ENCODE measurements at regions not wholly inside any gene's neighbourhood (a gene's known extent, or its start where the extent isn't known, plus 50 kb on each side); places are given as distances from the start of the nearest gene placed in this dataset.
"Not testable (repeated sequence)": the region's sequence is repeated elsewhere in the genome, so short reads cannot be mapped to it uniquely, and the experiment has no call there.

- H3K4me3 ChIP-seq (replicated peaks in 1 of 3): no peak overlapping the region
- peaks cover 7 to 11% of the 10 kb centered on the region in 2 donors for H3K4me1 ChIP-seq
- TF ChIP-seq CTCF (IDR thresholded peaks at IDR 0.05): no peak
- no peak for TF ChIP-seq POLR2A (IDR thresholded peaks at IDR 0.05)
- no peak overlapping the region for H3K27ac ChIP-seq
- H3K9me3 ChIP-seq: no peaks in the 10 kb centered on the region
- intact Hi-C loops (cut with DNase I): no loop called here
- no peak for DNase-seq
- H3K27me3 ChIP-seq: no peaks in the 10 kb centered on the region
- H3K36me3 ChIP-seq: no peaks in the 10 kb centered on the region
- WGBS, 2 donors: 80 to 83% methylated on average over 1 of the region's 1 CpG
Observed at GRCh38 chr15:60172143-60172542, 168.0 kb downstream of the FOXB1 start.

- Histone ChIP-seq H3K9me3 (no peaks in the 10 kb centered on the region), H3K27me3 (no peaks in the 10 kb centered on the region), H3K4me3 (replicated peaks in 1 of 3) (no peak overlapping the region), H3K27ac (no peak overlapping the region), H3K36me3 (no peaks in the 10 kb centered on the region), H3K4me1 (peaks cover 3 to 5% of the 10 kb centered on the region in 2 donors)
- TF ChIP-seq CTCF (IDR thresholded peaks at IDR 0.05) (peak; percentile 57 to 84 (median 76)), POLR2A (IDR thresholded peaks at IDR 0.05) (no peak)
- intact Hi-C loops (cut with DNase I): loop anchor here (5.0 kb wide), 1 partner anchor 263 kb away; no protein-coding TSS in a partner anchor
- WGBS, 2 donors: 76 to 87% methylated on average over 2 of the region's 2 CpGs
- peak; percentile 32 to 35 for DNase-seq
Observed at GRCh38 chr15:60179786-60180391, 175.8 kb downstream of the FOXB1 start.

- 71 to 74% methylated on average over 11 of the region's 11 CpGs for WGBS, 2 donors
- intact Hi-C loops (cut with DNase I): loop anchor here (5.0 kb wide), 1 partner anchor 265 kb away; no protein-coding TSS in a partner anchor
- not testable (repeated sequence) for H3K4me3 ChIP-seq (replicated peaks in 1 of 3)
Observed at GRCh38 chr15:60181957-60182356, 177.8 kb downstream of the FOXB1 start.

GRCh38 chr15:60183366-60183765 is 179.3 kb downstream of the FOXB1 start:
- intact Hi-C loops (cut with DNase I): loop anchor here (5.0 kb wide), 1 partner anchor 266 kb away; no protein-coding TSS in a partner anchor
- Histone ChIP-seq H3K27ac (no peak overlapping the region), H3K4me3 (replicated peaks in 1 of 3) (no peak overlapping the region), H3K4me1 (peaks cover 3 to 5% of the 10 kb centered on the region in 2 donors), H3K27me3 (no peaks in the 10 kb centered on the region), H3K36me3 (no peaks in the 10 kb centered on the region), H3K9me3 (no peaks in the 10 kb centered on the region)
- no peak for TF ChIP-seq CTCF (IDR thresholded peaks at IDR 0.05)
- DNase-seq: no peak
- WGBS, 2 donors: 83 to 88% methylated on average over 6 of the region's 6 CpGs

More at GRCh38 chr15:60181957-60182356, 177.8 kb downstream of the FOXB1 start:
- DNase-seq: peak in 1 of 2 donors; percentile 8
- H3K27me3 ChIP-seq, H3K4me1 ChIP-seq, H3K27ac ChIP-seq, H3K36me3 ChIP-seq, H3K9me3 ChIP-seq: not testable (repeated sequence)

- no peak overlapping the region for H3K27ac ChIP-seq
- no peaks in the 10 kb centered on the region for H3K9me3 ChIP-seq
- no peak overlapping the region for H3K4me3 ChIP-seq (replicated peaks in 1 of 3)
- whole genome bisulfite sequencing, 2 donors: 61 to 64% methylated on average over 8 of the region's 8 CpGs
- no peaks in the 10 kb centered on the region for H3K36me3 ChIP-seq
- intact Hi-C loops (cut with DNase I): loop anchor here (5.0 kb wide), 1 partner anchor 267 kb away; no protein-coding TSS in a partner anchor
- DNase-seq: peak in 1 of 2 donors; percentile 6
- no peak for TF ChIP-seq POLR2A (IDR thresholded peaks at IDR 0.05)
- no peak for TF ChIP-seq CTCF (IDR thresholded peaks at IDR 0.05)
- H3K27me3 ChIP-seq: no peaks in the 10 kb centered on the region
- H3K4me1 ChIP-seq: peaks cover 3 to 5% of the 10 kb centered on the region in 2 donors
Observed at GRCh38 chr15:60184579-60184978, 180.5 kb downstream of the FOXB1 start.
